Fibroblast of mammary gland (primary cell): ENCODE measurements at regions not wholly inside any gene's neighbourhood (a gene's known extent, or its start where the extent isn't known, plus 50 kb on each side); places are given as distances from the start of the nearest gene placed in this dataset.

ENCODE experiments used
- DNase-seq: peaks from one replicate; pipeline ENCODE4 v3.0.0-alpha.2; 2010; ENCODE audit warnings: low read depth
- H3K4me3 ChIP-seq: 2 replicates; pipeline ENCODE4 v1.5.1; 2011; ENCODE audit warnings: low read depth, mild to moderate bottlenecking, low read length, moderate library complexity; ENCODE audit not compliant: control insufficient read depth
- TF ChIP-seq, protein P1 (sequence below): conservative IDR thresholded peaks from 2 replicates; pipeline ENCODE4 v1.5.1; 2011; ENCODE audit warnings: low read depth, low read length, inconsistent platforms; ENCODE audit not compliant: control insufficient read depth, insufficient read depth

DNA sequence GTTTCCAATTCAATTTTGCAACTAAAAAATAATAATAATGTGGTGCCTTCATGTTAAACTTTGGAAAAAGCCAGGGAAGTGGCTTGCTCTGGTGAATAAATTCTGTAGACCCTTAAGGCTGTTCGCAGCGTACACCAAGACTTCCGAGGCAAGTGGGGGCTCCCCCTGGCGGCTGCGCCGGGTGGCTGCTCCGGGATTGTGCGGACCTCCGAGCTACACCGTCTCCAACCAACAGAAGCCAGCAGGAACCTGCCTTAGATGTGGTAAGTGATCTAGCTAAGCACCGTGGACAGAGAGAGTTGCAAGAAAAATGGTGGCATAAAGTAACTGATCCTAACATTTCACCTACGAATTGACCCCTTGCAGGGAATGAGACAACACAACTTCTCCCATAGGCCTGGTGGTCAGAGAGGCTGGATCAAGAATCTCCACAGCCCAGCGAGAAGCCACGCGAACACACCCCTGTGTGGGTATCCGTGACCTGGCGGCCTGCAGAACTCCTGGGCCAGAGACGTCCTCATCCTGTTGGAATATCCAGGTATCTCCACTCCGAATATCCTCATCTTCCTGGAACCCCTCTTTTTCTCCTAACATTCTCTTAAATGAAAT lies 69.6 kb downstream of the TBXT start:
- DNase-seq, result peak; percentile 66
- peak overlapping the region; percentile 33 for H3K4me3 ChIP-seq
- TF ChIP-seq, protein P1, sequence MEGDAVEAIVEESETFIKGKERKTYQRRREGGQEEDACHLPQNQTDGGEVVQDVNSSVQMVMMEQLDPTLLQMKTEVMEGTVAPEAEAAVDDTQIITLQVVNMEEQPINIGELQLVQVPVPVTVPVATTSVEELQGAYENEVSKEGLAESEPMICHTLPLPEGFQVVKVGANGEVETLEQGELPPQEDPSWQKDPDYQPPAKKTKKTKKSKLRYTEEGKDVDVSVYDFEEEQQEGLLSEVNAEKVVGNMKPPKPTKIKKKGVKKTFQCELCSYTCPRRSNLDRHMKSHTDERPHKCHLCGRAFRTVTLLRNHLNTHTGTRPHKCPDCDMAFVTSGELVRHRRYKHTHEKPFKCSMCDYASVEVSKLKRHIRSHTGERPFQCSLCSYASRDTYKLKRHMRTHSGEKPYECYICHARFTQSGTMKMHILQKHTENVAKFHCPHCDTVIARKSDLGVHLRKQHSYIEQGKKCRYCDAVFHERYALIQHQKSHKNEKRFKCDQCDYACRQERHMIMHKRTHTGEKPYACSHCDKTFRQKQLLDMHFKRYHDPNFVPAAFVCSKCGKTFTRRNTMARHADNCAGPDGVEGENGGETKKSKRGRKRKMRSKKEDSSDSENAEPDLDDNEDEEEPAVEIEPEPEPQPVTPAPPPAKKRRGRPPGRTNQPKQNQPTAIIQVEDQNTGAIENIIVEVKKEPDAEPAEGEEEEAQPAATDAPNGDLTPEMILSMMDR, result peak; percentile 85

DNA sequence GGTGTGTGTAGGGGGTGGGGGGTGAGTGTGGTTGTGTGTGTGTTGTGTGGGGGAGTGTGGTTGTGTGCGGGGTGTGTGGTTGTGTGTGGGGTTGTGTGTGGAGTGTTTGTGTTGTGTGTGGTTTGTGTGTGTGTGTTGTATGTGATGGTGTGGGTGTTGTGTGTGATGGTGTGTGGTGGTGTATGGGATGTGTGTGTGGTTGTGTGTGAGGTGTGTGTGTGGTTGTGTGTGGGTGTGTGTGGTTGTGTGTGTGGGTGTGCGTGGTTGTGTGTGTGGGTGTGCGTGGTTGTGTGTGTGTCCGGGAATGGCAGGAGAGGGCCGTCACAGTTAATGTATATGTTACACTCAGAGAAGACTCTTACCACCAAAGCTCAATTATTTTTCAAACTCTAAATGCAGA lies 79.8 kb downstream of the TBXT start:
- no peak for DNase-seq
- TF ChIP-seq, protein P1, result no peak
- H3K4me3 ChIP-seq, result no peak overlapping the region

- no peak for DNase-seq
- no peak overlapping the region for H3K4me3 ChIP-seq
- TF ChIP-seq, protein P1, result no peak
Measured at GRCh38 chr6:166087246-166087645, 80.4 kb downstream of the TBXT start.

- H3K4me3 ChIP-seq, result no peak overlapping the region
- TF ChIP-seq, protein P1, result no peak
Measured at GRCh38 chr6:166085500-166085899, 82.2 kb downstream of the TBXT start.

DNA sequence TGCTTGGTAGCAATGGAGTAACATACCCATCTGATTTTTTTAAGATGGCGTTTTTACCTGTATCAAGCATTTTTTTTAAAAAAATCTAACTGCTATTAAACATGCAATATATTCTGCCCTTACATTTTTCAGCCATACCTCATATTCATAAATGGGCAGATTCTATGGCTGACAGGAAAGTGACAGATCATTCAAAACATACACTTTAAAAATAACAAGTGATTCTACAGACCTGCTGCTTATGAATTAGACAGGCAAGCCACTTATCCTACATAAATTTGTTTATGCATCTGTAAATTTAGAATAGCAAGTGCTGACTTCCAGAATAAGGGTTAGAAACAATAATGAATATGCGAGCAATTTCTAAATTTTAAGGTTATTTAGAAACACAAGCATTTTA lies 82.7 kb downstream of the TBXT start:
- no peak for DNase-seq
- TF ChIP-seq, protein P1, result no peak

More at GRCh38 chr6:166085500-166085899, 82.2 kb downstream of the TBXT start:
- no peak for DNase-seq

GRCh38 chr6:166079841-166080240 lies 87.8 kb downstream of the TBXT start:
- TF ChIP-seq, protein P1, result no peak
- DNase-seq, result no peak
- H3K4me3 ChIP-seq, result no peak overlapping the region

More for the DNA sequence above, 82.7 kb downstream of the TBXT start:
- no peak overlapping the region for H3K4me3 ChIP-seq

GRCh38 chr6:166078294-166078693 lies 89.4 kb downstream of the TBXT start:
- H3K4me3 ChIP-seq, result no peak overlapping the region
- TF ChIP-seq, protein P1, result no peak
- peak; percentile 83 for DNase-seq
